ENCODE measurements at regions not wholly inside any gene's neighbourhood (a gene's known extent, or its start where the extent isn't known, plus 50 kb on each side); places are given as distances from the start of the nearest gene placed in this dataset.

GRCh38 chr3:80036176-80036575, 268.4 kb upstream of the ROBO1 start:
- H3K9ac ChIP-seq (ENCODE audit: low read depth, low read length), result no peak overlapping the region
- H3K4me1 ChIP-seq (ENCODE audit: control insufficient read depth, insufficient read depth, low read length), result no peaks in the 10 kb centered on the region
- peaks cover 4% of the 10 kb centered on the region for H3K9me3 ChIP-seq (replicated peaks; ENCODE audit: low read length)
- H3K4me3 ChIP-seq (ENCODE audit: low read length), result no peak overlapping the region
- H3K4me2 ChIP-seq (ENCODE audit: low read length), result no peak overlapping the region
- no peaks in the 10 kb centered on the region for H3K36me3 ChIP-seq (ENCODE audit: insufficient read depth, low read length)
- H3K27me3 ChIP-seq (ENCODE audit: control insufficient read depth, insufficient read depth, low read length), result no peaks in the 10 kb centered on the region

GRCh38 chr3:80035021-80035420, 267.2 kb upstream of the ROBO1 start:
- no peaks in the 10 kb centered on the region for H3K27me3 ChIP-seq (ENCODE audit: control insufficient read depth, insufficient read depth, low read length)
- no peak overlapping the region for H3K4me2 ChIP-seq (ENCODE audit: low read length)
- no peak overlapping the region for H3K9ac ChIP-seq (ENCODE audit: low read depth, low read length)
- H3K4me3 ChIP-seq (ENCODE audit: low read length), result no peak overlapping the region
- H3K4me1 ChIP-seq (ENCODE audit: control insufficient read depth, insufficient read depth, low read length), result no peaks in the 10 kb centered on the region
- H3K36me3 ChIP-seq (ENCODE audit: insufficient read depth, low read length), result no peaks in the 10 kb centered on the region
- peaks cover 4% of the 10 kb centered on the region for H3K9me3 ChIP-seq (replicated peaks; ENCODE audit: low read length)

GRCh38 chr3:80023010-80023409, 255.2 kb upstream of the ROBO1 start:
- H3K36me3 ChIP-seq (ENCODE audit: insufficient read depth, low read length), result no peaks in the 10 kb centered on the region
- H3K4me1 ChIP-seq (ENCODE audit: control insufficient read depth, insufficient read depth, low read length), result no peaks in the 10 kb centered on the region
- no peak overlapping the region for H3K9ac ChIP-seq (ENCODE audit: low read depth, low read length)
- H3K4me3 ChIP-seq (ENCODE audit: low read length), result no peak overlapping the region
- H3K27me3 ChIP-seq (ENCODE audit: control insufficient read depth, insufficient read depth, low read length), result no peaks in the 10 kb centered on the region
- H3K4me2 ChIP-seq (ENCODE audit: low read length), result no peak overlapping the region
- peaks cover 4% of the 10 kb centered on the region for H3K9me3 ChIP-seq (replicated peaks; ENCODE audit: low read length)

- Histone ChIP-seq H3K36me3 (ENCODE audit: insufficient read depth, low read length) (no peaks in the 10 kb centered on the region), H3K9me3 (replicated peaks; ENCODE audit: low read length) (peaks cover 4% of the 10 kb centered on the region), H3K27me3 (ENCODE audit: control insufficient read depth, insufficient read depth, low read length) (no peaks in the 10 kb centered on the region), H3K9ac (ENCODE audit: low read depth, low read length) (no peak overlapping the region), H3K4me1 (ENCODE audit: control insufficient read depth, insufficient read depth, low read length) (no peaks in the 10 kb centered on the region), H3K4me2 (ENCODE audit: low read length) (no peak overlapping the region), H3K4me3 (ENCODE audit: low read length) (no peak overlapping the region)
These were observed 250.6 kb upstream of the ROBO1 start for GRCh38 chr3:80018375-80018774.

DNA sequence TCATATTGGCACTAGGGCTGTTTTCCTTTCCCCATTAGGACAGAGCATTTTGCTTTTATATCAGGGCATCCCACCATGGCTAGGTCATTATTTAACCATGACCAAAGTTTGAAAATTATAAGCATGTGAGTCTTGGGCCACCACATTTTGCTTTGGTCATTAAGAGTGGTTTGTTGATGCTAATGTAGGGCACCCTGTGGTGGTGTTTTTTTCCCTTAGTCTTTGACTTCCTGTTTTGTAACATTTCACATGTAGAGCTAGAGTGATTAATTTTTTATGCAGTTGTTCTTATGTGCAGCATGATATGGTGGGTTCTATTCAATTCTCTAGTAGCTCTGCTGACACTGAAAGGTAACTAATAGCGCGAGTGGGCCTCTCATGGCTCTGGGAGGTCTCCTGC, 249.6 kb upstream of the ROBO1 start:
- Histone ChIP-seq H3K4me1 (ENCODE audit: control insufficient read depth, insufficient read depth, low read length) (no peaks in the 10 kb centered on the region), H3K27me3 (ENCODE audit: control insufficient read depth, insufficient read depth, low read length) (no peaks in the 10 kb centered on the region)

DNA sequence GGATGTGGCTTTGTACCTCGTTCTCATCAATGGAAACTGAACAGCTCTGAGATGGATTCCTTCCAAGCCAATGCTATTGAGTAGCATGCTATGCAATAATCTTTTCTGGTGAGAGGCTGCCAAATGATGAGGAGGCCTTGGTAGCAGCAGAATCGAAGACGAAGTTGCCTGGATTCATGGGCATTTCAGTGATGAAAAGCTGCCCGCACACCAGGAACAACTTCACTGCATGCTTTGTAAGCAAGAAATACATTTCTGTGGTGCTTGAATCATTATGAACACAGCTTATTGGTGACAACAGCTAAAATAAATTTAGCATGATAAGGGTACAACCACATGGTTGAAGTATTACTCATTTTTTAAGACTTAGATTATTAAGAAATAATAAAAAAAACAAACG, 246.8 kb upstream of the ROBO1 start:
- H3K4me3 ChIP-seq (ENCODE audit: low read length), result no peak overlapping the region
- H3K4me2 ChIP-seq (ENCODE audit: low read length), result no peak overlapping the region
- no peaks in the 10 kb centered on the region for H3K4me1 ChIP-seq (ENCODE audit: control insufficient read depth, insufficient read depth, low read length)
- H3K9ac ChIP-seq (ENCODE audit: low read depth, low read length), result no peak overlapping the region
- no peaks in the 10 kb centered on the region for H3K27me3 ChIP-seq (ENCODE audit: control insufficient read depth, insufficient read depth, low read length)
- H3K36me3 ChIP-seq (ENCODE audit: insufficient read depth, low read length), result no peaks in the 10 kb centered on the region
- H3K9me3 ChIP-seq (replicated peaks; ENCODE audit: low read length), result peaks cover 4% of the 10 kb centered on the region

More for the DNA sequence above, 249.6 kb upstream of the ROBO1 start:
- no peaks in the 10 kb centered on the region for H3K36me3 ChIP-seq (ENCODE audit: insufficient read depth, low read length)
- H3K4me3 ChIP-seq (ENCODE audit: low read length), result no peak overlapping the region
- H3K4me2 ChIP-seq (ENCODE audit: low read length), result no peak overlapping the region
- peaks cover 4% of the 10 kb centered on the region for H3K9me3 ChIP-seq (replicated peaks; ENCODE audit: low read length)
- H3K9ac ChIP-seq (ENCODE audit: low read depth, low read length), result no peak overlapping the region

DNA sequence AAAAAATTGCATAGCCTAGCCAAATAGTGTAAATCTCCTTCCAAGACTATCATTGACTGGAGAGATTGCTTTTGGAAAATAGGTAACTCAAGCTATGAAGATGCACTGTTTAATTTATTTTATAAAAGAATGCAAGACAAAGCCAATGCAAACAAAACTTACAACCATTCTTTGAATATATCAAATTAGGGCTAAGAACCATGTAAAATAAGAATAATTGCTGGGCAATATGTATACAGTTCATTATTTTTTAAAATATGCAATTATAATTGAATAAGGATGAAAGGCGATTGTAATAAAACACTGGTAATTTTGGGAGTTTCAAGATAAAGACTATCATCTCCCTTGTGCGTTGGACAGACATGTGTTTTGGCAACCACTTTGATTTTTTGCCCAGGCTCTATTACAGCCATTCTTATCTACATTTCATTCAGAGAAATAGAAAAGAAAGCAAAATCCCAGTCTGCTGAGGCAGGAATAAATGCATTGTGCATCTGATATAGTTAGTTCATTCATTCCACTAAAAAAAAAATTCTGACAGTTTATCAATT, 242.3 kb upstream of the ROBO1 start:
- H3K4me1 ChIP-seq (ENCODE audit: control insufficient read depth, insufficient read depth, low read length), result no peaks in the 10 kb centered on the region
- H3K4me2 ChIP-seq (ENCODE audit: low read length), result no peak overlapping the region
- H3K36me3 ChIP-seq (ENCODE audit: insufficient read depth, low read length), result no peaks in the 10 kb centered on the region
- no peak overlapping the region for H3K4me3 ChIP-seq (ENCODE audit: low read length)
- H3K9me3 ChIP-seq (replicated peaks; ENCODE audit: low read length), result no peaks in the 10 kb centered on the region
- H3K9ac ChIP-seq (ENCODE audit: low read depth, low read length), result no peak overlapping the region
- H3K27me3 ChIP-seq (ENCODE audit: control insufficient read depth, insufficient read depth, low read length), result no peaks in the 10 kb centered on the region

GRCh38 chr3:80007522-80007921, 239.7 kb upstream of the ROBO1 start:
- H3K9ac ChIP-seq (ENCODE audit: low read depth, low read length), result no peak overlapping the region
- H3K4me3 ChIP-seq (ENCODE audit: low read length), result no peak overlapping the region
- no peaks in the 10 kb centered on the region for H3K9me3 ChIP-seq (replicated peaks; ENCODE audit: low read length)
- no peaks in the 10 kb centered on the region for H3K27me3 ChIP-seq (ENCODE audit: control insufficient read depth, insufficient read depth, low read length)
- H3K4me2 ChIP-seq (ENCODE audit: low read length), result no peak overlapping the region
- H3K36me3 ChIP-seq (ENCODE audit: insufficient read depth, low read length), result no peaks in the 10 kb centered on the region
- H3K4me1 ChIP-seq (ENCODE audit: control insufficient read depth, insufficient read depth, low read length), result no peaks in the 10 kb centered on the region

- Histone ChIP-seq H3K9me3 (replicated peaks; ENCODE audit: low read length) (no peaks in the 10 kb centered on the region), H3K4me2 (ENCODE audit: low read length) (no peak overlapping the region), H3K27me3 (ENCODE audit: control insufficient read depth, insufficient read depth, low read length) (no peaks in the 10 kb centered on the region), H3K4me1 (ENCODE audit: control insufficient read depth, insufficient read depth, low read length) (no peaks in the 10 kb centered on the region), H3K4me3 (ENCODE audit: low read length) (no peak overlapping the region), H3K36me3 (ENCODE audit: insufficient read depth, low read length) (no peaks in the 10 kb centered on the region), H3K9ac (ENCODE audit: low read depth, low read length) (no peak overlapping the region)
These were observed 238.5 kb upstream of the ROBO1 start for GRCh38 chr3:80006315-80006714.

GRCh38 chr3:80000022-80000421, 232.2 kb upstream of the ROBO1 start:
- no peak overlapping the region for H3K4me3 ChIP-seq (ENCODE audit: low read length)
- no peak overlapping the region for H3K9ac ChIP-seq (ENCODE audit: low read depth, low read length)
- H3K36me3 ChIP-seq (ENCODE audit: insufficient read depth, low read length), result no peaks in the 10 kb centered on the region
- H3K4me2 ChIP-seq (ENCODE audit: low read length), result no peak overlapping the region
- H3K9me3 ChIP-seq (replicated peaks; ENCODE audit: low read length), result no peaks in the 10 kb centered on the region
- no peaks in the 10 kb centered on the region for H3K27me3 ChIP-seq (ENCODE audit: control insufficient read depth, insufficient read depth, low read length)
- H3K4me1 ChIP-seq (ENCODE audit: control insufficient read depth, insufficient read depth, low read length), result no peaks in the 10 kb centered on the region

DNA sequence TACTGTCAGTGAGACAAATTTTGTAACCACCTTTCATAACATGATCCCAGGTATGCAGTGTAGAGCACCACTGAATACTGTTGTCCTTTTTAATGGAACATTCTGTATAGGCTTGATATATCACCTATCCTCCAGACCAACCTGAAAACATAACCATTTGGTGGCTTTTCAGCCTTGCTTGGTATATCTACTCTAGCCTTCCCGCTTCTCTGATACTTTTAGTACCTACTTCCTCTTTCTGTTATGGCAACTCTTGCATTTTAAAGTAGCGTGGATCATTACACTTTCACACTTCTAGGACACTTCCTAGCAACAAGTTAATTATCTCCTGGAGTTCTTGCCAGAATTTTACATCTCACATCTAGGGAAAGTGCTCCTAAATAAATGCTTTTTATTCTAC, 226.6 kb upstream of the ROBO1 start:
- Histone ChIP-seq H3K4me3 (ENCODE audit: low read length) (no peak overlapping the region), H3K4me2 (ENCODE audit: low read length) (no peak overlapping the region), H3K9me3 (replicated peaks; ENCODE audit: low read length) (peaks cover 2% of the 10 kb centered on the region), H3K9ac (ENCODE audit: low read depth, low read length) (no peak overlapping the region), H3K36me3 (ENCODE audit: insufficient read depth, low read length) (no peaks in the 10 kb centered on the region), H3K27me3 (ENCODE audit: control insufficient read depth, insufficient read depth, low read length) (no peaks in the 10 kb centered on the region), H3K4me1 (ENCODE audit: control insufficient read depth, insufficient read depth, low read length) (no peaks in the 10 kb centered on the region)

DNA sequence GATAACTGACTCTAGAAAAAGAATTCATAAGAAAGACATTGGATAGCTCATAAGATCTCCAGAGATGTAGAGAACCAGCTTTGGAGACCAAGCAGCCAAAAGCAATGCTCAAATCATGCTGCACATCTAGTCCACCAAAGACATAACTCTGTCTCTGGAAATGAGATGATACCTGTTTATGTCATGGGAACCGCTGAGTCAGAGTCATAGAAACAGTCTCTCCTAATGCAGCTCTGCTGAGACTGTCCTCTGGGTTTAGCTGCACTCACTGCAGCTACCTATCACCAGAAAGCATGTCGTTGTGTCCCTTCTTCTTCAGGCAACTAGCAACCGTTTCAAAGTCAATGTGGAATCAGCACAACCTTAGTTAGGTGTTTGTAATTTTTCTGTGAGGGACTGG, 218.5 kb upstream of the ROBO1 start:
- H3K27me3 ChIP-seq (ENCODE audit: control insufficient read depth, insufficient read depth, low read length), result no peaks in the 10 kb centered on the region
- no peaks in the 10 kb centered on the region for H3K36me3 ChIP-seq (ENCODE audit: insufficient read depth, low read length)
- H3K9me3 ChIP-seq (replicated peaks; ENCODE audit: low read length), result peaks cover 2% of the 10 kb centered on the region
- no peak overlapping the region for H3K4me3 ChIP-seq (ENCODE audit: low read length)
- no peaks in the 10 kb centered on the region for H3K4me1 ChIP-seq (ENCODE audit: control insufficient read depth, insufficient read depth, low read length)
- no peak overlapping the region for H3K9ac ChIP-seq (ENCODE audit: low read depth, low read length)
- H3K4me2 ChIP-seq (ENCODE audit: low read length), result no peak overlapping the region

Data from skeletal muscle satellite cell (primary cell).